ENCODE measurements at regions not wholly inside any gene's neighbourhood (a gene's known extent, or its start where the extent isn't known, plus 50 kb on each side); places are given as distances from the start of the nearest gene placed in this dataset.

- CTCF ChIA-PET = no interaction called here
- Histone ChIP-seq H3K4me3 (replicated peaks in 1 of 2; ENCODE audit: low read depth in 1 of 2, low read length in 2 of 2) (no peak overlapping the region), H3K9ac (ENCODE audit: low read length) (no peak overlapping the region), H3K79me2 (ENCODE audit: insufficient read depth, low read length) (no peaks in the 10 kb centered on the region), H3K9me2 (ENCODE audit: insufficient read depth) (no peaks in the 10 kb centered on the region), H3K9me3 (ENCODE audit: control insufficient read depth in 1 of 2, insufficient read depth in 1 of 2, low read depth in 1 of 2, low read length in 2 of 2) (no peaks in the 10 kb centered on the region), H3K36me3 (ENCODE audit: control insufficient read depth in 1 of 2, insufficient read depth in 2 of 2, low read length in 2 of 2) (no peaks in the 10 kb centered on the region), H3K4me2 (ENCODE audit: low read length) (no peak overlapping the region), H3K4me1 (ENCODE audit: control insufficient read depth in 1 of 2, insufficient read depth in 2 of 2, low read length in 2 of 2) (no peaks in the 10 kb centered on the region), H4K20me1 (ENCODE audit: insufficient read depth) (no peaks in the 10 kb centered on the region), H3K27ac (ENCODE audit: low read depth, low read length) (no peak overlapping the region), H3K27me3 (ENCODE audit: insufficient read depth, low read length) (0 out of 2 replicates have a peak, but pooled peaks cover 24% of the 10 kb centered on the region), H2AFZ (ENCODE audit: low read depth, low read length, poor library complexity, severe bottlenecking) (no peak overlapping the region)
- TF ChIP-seq RAD21 (IDR thresholded peaks at IDR 0.05; ENCODE audit: low read depth) (no peak), SIN3A (IDR thresholded peaks at IDR 0.05; ENCODE audit: low read depth) (no peak), POLR2A (IDR thresholded peaks at IDR 0.05; ENCODE audit: borderline replicate concordance, extremely low read depth, insufficient read depth, insufficient read length) (no peak), SP1 (IDR thresholded peaks at IDR 0.05; ENCODE audit: low read depth) (no peak)
- intact Hi-C loops (cut with micrococcal nuclease) = no loop called here
- RAD21 ChIA-PET (ENCODE audit: low non-redundant PET in 1 of 2, low total read pairs in 2 of 2, uncharacterized antibody in 2 of 2, unreplicated experiment in 2 of 2) = no interaction called here
- BruUV-seq (replicated peaks) = no TSS peak
- POLR2A ChIA-PET = no interaction called here
- ATAC-seq (no peak), DNase-seq (ENCODE audit: low read depth, low spot score) (no peak)
These were observed 62.4 kb downstream of the FZD1 start for GRCh38 chr7:91326516-91327199.

GRCh38 chr7:91327346-91327745, 63.1 kb downstream of the FZD1 start:
- no peak overlapping the region for H3K4me3 ChIP-seq (replicated peaks in 1 of 2; ENCODE audit: low read depth in 1 of 2, low read length in 2 of 2)
- CTCF ChIA-PET = no interaction called here
- no peak overlapping the region for H3K4me2 ChIP-seq (ENCODE audit: low read length)
- H3K4me1 ChIP-seq (ENCODE audit: control insufficient read depth in 1 of 2, insufficient read depth in 2 of 2, low read length in 2 of 2) = no peaks in the 10 kb centered on the region
- H3K9ac ChIP-seq (ENCODE audit: low read length) = no peak overlapping the region
- no peaks in the 10 kb centered on the region for H4K20me1 ChIP-seq (ENCODE audit: insufficient read depth)
- H3K9me3 ChIP-seq (ENCODE audit: control insufficient read depth in 1 of 2, insufficient read depth in 1 of 2, low read depth in 1 of 2, low read length in 2 of 2) = no peaks in the 10 kb centered on the region
- DNase-seq (ENCODE audit: low read depth, low spot score) (no peak), ATAC-seq (no peak)
- H3K36me3 ChIP-seq (ENCODE audit: control insufficient read depth in 1 of 2, insufficient read depth in 2 of 2, low read length in 2 of 2) = no peaks in the 10 kb centered on the region
- RAD21 ChIA-PET (ENCODE audit: low non-redundant PET in 1 of 2, low total read pairs in 2 of 2, uncharacterized antibody in 2 of 2, unreplicated experiment in 2 of 2) = no interaction called here
- 0 out of 2 replicates have a peak, but pooled peaks cover 24% of the 10 kb centered on the region for H3K27me3 ChIP-seq (ENCODE audit: insufficient read depth, low read length)
- no peak overlapping the region for H3K27ac ChIP-seq (ENCODE audit: low read depth, low read length)
- TF ChIP-seq EGR1 (IDR thresholded peaks at IDR 0.05; ENCODE audit: low read depth) (no peak), YY1 (IDR thresholded peaks at IDR 0.05; ENCODE audit: extremely low read depth, insufficient replicate concordance, low read depth, low read length) (no peak), TCF7L2 (IDR thresholded peaks at IDR 0.05; ENCODE audit: borderline replicate concordance, extremely low read depth, insufficient read depth, insufficient read length) (no peak), POLR2A (IDR thresholded peaks at IDR 0.05; ENCODE audit: borderline replicate concordance, extremely low read depth, insufficient read depth, insufficient read length) (no peak), ZBTB33 (IDR thresholded peaks at IDR 0.05; ENCODE audit: extremely low read depth, insufficient replicate concordance, low read length) (no peak), MAX (IDR thresholded peaks at IDR 0.05) (no peak), CTCF (IDR thresholded peaks at IDR 0.05 in 2 of 3, conservative IDR thresholded peaks at IDR 0.05 in 1 of 3; ENCODE audit: borderline replicate concordance in 1 of 3, insufficient read depth in 1 of 3, low read depth in 2 of 3, low read length in 2 of 3) (no peak), FOSL1 (IDR thresholded peaks at IDR 0.05; ENCODE audit: low read depth) (no peak), POLR2AphosphoS5 (IDR thresholded peaks at IDR 0.05; ENCODE audit: low read depth, low read length) (no peak), JUND (IDR thresholded peaks at IDR 0.05) (no peak), EZH2 (IDR thresholded peaks at IDR 0.05) (no peak), SRF (IDR thresholded peaks at IDR 0.05; ENCODE audit: low read depth) (no peak)
- intact Hi-C loops (cut with micrococcal nuclease) = no loop called here
- H3K79me2 ChIP-seq (ENCODE audit: insufficient read depth, low read length) = no peaks in the 10 kb centered on the region
- H2AFZ ChIP-seq (ENCODE audit: low read depth, low read length, poor library complexity, severe bottlenecking) = no peak overlapping the region
- no peaks in the 10 kb centered on the region for H3K9me2 ChIP-seq (ENCODE audit: insufficient read depth)
- POLR2A ChIA-PET = no interaction called here
- BruUV-seq (replicated peaks) = no TSS peak
